Loucy (cell line): ENCODE measurements at regions not wholly inside any gene's neighbourhood (a gene's known extent, or its start where the extent isn't known, plus 50 kb on each side); places are given as distances from the start of the nearest gene placed in this dataset.

Source experiments
- H2AFZ ChIP-seq: fragments of 200-600 bp; sonication (generic); 2 replicates; pipeline ENCODE4 v1.6.0; 2016; ENCODE audit warnings: antibody characterized with exemption, mild to moderate bottlenecking, low read length, moderate library complexity
- H3F3A ChIP-seq: fragments of 200-600 bp; 2 replicates; pipeline ENCODE4 v1.6.0; 2016; ENCODE audit warnings: antibody characterized with exemption, low read depth, mild to moderate bottlenecking
- H3K27me3 ChIP-seq: fragments of 200-600 bp; sonication (generic); 2 replicates; pipeline ENCODE4 v1.6.1; 2014; ENCODE audit warnings: low read length, mild to moderate bottlenecking; ENCODE audit not compliant: insufficient read depth, poor library complexity, severe bottlenecking
- H3K36me3 ChIP-seq: fragments of 200-600 bp; sonication (generic); 2 replicates; pipeline ENCODE4 v1.6.1; 2016; ENCODE audit warnings: low read length; ENCODE audit not compliant: insufficient read depth
- H3K4me1 ChIP-seq: fragments of 200-600 bp; sonication (generic); 2 replicates; pipeline ENCODE4 v1.5.1; 2014; ENCODE audit warnings: low read length, mild to moderate bottlenecking; ENCODE audit not compliant: insufficient read depth, poor library complexity, severe bottlenecking
- H3K4me2 ChIP-seq: fragments of 200-600 bp; sonication (generic); 2 replicates; pipeline ENCODE4 v1.6.0; 2014; ENCODE audit warnings: antibody characterized with exemption, low read length, low read depth, mild to moderate bottlenecking; ENCODE audit not compliant: poor library complexity, severe bottlenecking
- H3K4me3 ChIP-seq: fragments of 200-600 bp; sonication (generic); 2 replicates; pipeline ENCODE4 v1.5.1; 2014; ENCODE audit warnings: low read length, mild to moderate bottlenecking, mixed read lengths; ENCODE audit not compliant: poor library complexity, severe bottlenecking
- H3K79me2 ChIP-seq: fragments of 200-600 bp; sonication (generic); 2 replicates; pipeline ENCODE4 v1.6.1; 2014; ENCODE audit warnings: low read length; ENCODE audit not compliant: insufficient read depth
- H3K9ac ChIP-seq: fragments of 200-600 bp; sonication (generic); 2 replicates; pipeline ENCODE4 v1.6.0; 2014; ENCODE audit warnings: mild to moderate bottlenecking, low read depth, low read length, moderate library complexity; ENCODE audit not compliant: poor library complexity, severe bottlenecking
- H3K9me2 ChIP-seq: fragments of 200-600 bp; sonication (generic); replicated peaks from 2 replicates; pipeline ENCODE4 v1.6.1; 2016; ENCODE audit warnings: low read depth, low read length, mixed read lengths
- H3K9me3 ChIP-seq: fragments of 200-600 bp; sonication (generic); 2 replicates; pipeline ENCODE4 v1.6.1; 2014; ENCODE audit warnings: mild to moderate bottlenecking, antibody characterized with exemption, low read length, low read depth; ENCODE audit not compliant: insufficient read depth
- H4K20me1 ChIP-seq: fragments of 200-600 bp; sonication (generic); 2 replicates; pipeline ENCODE4 v1.6.0; 2014; ENCODE audit warnings: antibody characterized with exemption, low read length, mild to moderate bottlenecking; ENCODE audit not compliant: insufficient read depth, poor library complexity, severe bottlenecking
- CTCF ChIP-seq: fragments of 200-600 bp; sonication (generic); conservative IDR thresholded peaks from 2 replicates; pipeline ENCODE4 v1.5.1; 2014; ENCODE audit warnings: mild to moderate bottlenecking, antibody characterized with exemption, low read length
- EZH2phosphoT487 ChIP-seq: fragments of 200-600 bp; IDR thresholded peaks from 2 replicates; pipeline ENCODE4 v1.6.1; 2018; ENCODE audit warnings: antibody characterized with exemption, mild to moderate bottlenecking, moderate library complexity, borderline replicate concordance

- peak overlapping the region; percentile 14 for H3K4me2 ChIP-seq
- no peaks in the 10 kb centered on the region for H3K27me3 ChIP-seq
- peak overlapping the region; percentile 47 for H2AFZ ChIP-seq
- H3F3A ChIP-seq: no peaks in the 10 kb centered on the region
- H3K79me2 ChIP-seq: no peaks in the 10 kb centered on the region
- H3K36me3 ChIP-seq: no peaks in the 10 kb centered on the region
- H3K4me3 ChIP-seq: no peak overlapping the region
- no peak for TF ChIP-seq CTCF
- TF ChIP-seq EZH2phosphoT487: no peak
- H3K9me2 ChIP-seq: no peaks in the 10 kb centered on the region
- H3K9me3 ChIP-seq: no peaks in the 10 kb centered on the region; the same call in 1 of the 2 replicates
- peaks cover 36% of the 10 kb centered on the region for H3K4me1 ChIP-seq
- no peak overlapping the region for H3K9ac ChIP-seq
- H4K20me1 ChIP-seq: no peaks in the 10 kb centered on the region
Measured at GRCh38 chr4:217891-218290, 87.4 kb downstream of the ZNF732 start.

- TF ChIP-seq EZH2phosphoT487: no peak
- TF ChIP-seq CTCF: no peak
- H3K36me3 ChIP-seq: no peaks in the 10 kb centered on the region
- H3K4me3 ChIP-seq: no peak overlapping the region
- no peaks in the 10 kb centered on the region for H3K27me3 ChIP-seq
- no peak overlapping the region for H3K4me2 ChIP-seq
- H3F3A ChIP-seq: peaks cover 10% of the 10 kb centered on the region; the same call in 1 of the 2 replicates
- H2AFZ ChIP-seq: no peak overlapping the region
- no peaks in the 10 kb centered on the region for H3K79me2 ChIP-seq
- H3K9ac ChIP-seq: no peak overlapping the region
- H4K20me1 ChIP-seq: no peaks in the 10 kb centered on the region
- no peaks in the 10 kb centered on the region for H3K9me3 ChIP-seq
- H3K4me1 ChIP-seq: peaks cover 69% of the 10 kb centered on the region
- H3K9me2 ChIP-seq: no peaks in the 10 kb centered on the region
Measured at GRCh38 chr4:213971-214370, 89.7 kb downstream of the ZNF718 start.
